ENCODE measurements at regions not wholly inside any gene's neighbourhood (a gene's known extent, or its start where the extent isn't known, plus 50 kb on each side); places are given as distances from the start of the nearest gene placed in this dataset.

- in situ Hi-C loops (cut with MboI; ENCODE audit: low pct_unique_long_range_greater_than_20kb, low sequenced_read_pairs, unreplicated experiment), result no loop called here
- no peak for TF ChIP-seq CTCF (IDR thresholded peaks at IDR 0.05; ENCODE audit: extremely low read depth, insufficient read depth, missing control alignments)
- no peak for DNase-seq (ENCODE audit: low spot score)
These were observed 268.3 kb upstream of the CDH20 start for GRCh38 chr18:61064911-61065310.

- no peak for DNase-seq (ENCODE audit: low spot score)
- TF ChIP-seq CTCF (IDR thresholded peaks at IDR 0.05; ENCODE audit: extremely low read depth, insufficient read depth, missing control alignments), result no peak
- in situ Hi-C loops (cut with MboI; ENCODE audit: low pct_unique_long_range_greater_than_20kb, low sequenced_read_pairs, unreplicated experiment), result no loop called here
These were observed 256.2 kb upstream of the CDH20 start for GRCh38 chr18:61076986-61077385.

- in situ Hi-C loops (cut with MboI; ENCODE audit: low pct_unique_long_range_greater_than_20kb, low sequenced_read_pairs, unreplicated experiment), result no loop called here
- no peak for TF ChIP-seq CTCF (IDR thresholded peaks at IDR 0.05; ENCODE audit: extremely low read depth, insufficient read depth, missing control alignments)
- DNase-seq (ENCODE audit: low spot score), result no peak
These were observed 253.5 kb upstream of the CDH20 start for GRCh38 chr18:61079714-61080113.

- no peak for DNase-seq (ENCODE audit: low spot score)
- TF ChIP-seq CTCF (IDR thresholded peaks at IDR 0.05; ENCODE audit: extremely low read depth, insufficient read depth, missing control alignments), result no peak
- in situ Hi-C loops (cut with MboI; ENCODE audit: low pct_unique_long_range_greater_than_20kb, low sequenced_read_pairs, unreplicated experiment), result no loop called here
These were observed 252.2 kb upstream of the CDH20 start for GRCh38 chr18:61080954-61081528.

- in situ Hi-C loops (cut with MboI; ENCODE audit: low pct_unique_long_range_greater_than_20kb, low sequenced_read_pairs, unreplicated experiment), result no loop called here
- no peak for TF ChIP-seq CTCF (IDR thresholded peaks at IDR 0.05; ENCODE audit: extremely low read depth, insufficient read depth, missing control alignments)
- no peak for DNase-seq (ENCODE audit: low spot score)
These were observed 250.1 kb upstream of the CDH20 start for GRCh38 chr18:61082976-61083630.

- in situ Hi-C loops (cut with MboI; ENCODE audit: low pct_unique_long_range_greater_than_20kb, low sequenced_read_pairs, unreplicated experiment), result no loop called here
- DNase-seq (ENCODE audit: low spot score), result no peak
- no peak for TF ChIP-seq CTCF (IDR thresholded peaks at IDR 0.05; ENCODE audit: extremely low read depth, insufficient read depth, missing control alignments)
These were observed 248.2 kb upstream of the CDH20 start for GRCh38 chr18:61085036-61085435.

Data from GM13977 (cell line).